ENCODE measurements at regions not wholly inside any gene's neighbourhood (a gene's known extent, or its start where the extent isn't known, plus 50 kb on each side); places are given as distances from the start of the nearest gene placed in this dataset.

- no peak overlapping the region for H3K4me3 ChIP-seq (ENCODE audit: low read depth, low read length)
- no peak for DNase-seq (ENCODE audit: low read depth)
- peak; percentile 47 for TF ChIP-seq CTCF (IDR thresholded peaks at IDR 0.05; ENCODE audit: insufficient read depth, low read depth, low read length)
- H3K27me3 ChIP-seq (ENCODE audit: control insufficient read depth, insufficient read depth, low read length), result no peaks in the 10 kb centered on the region
- ChIA-PET CTCF (interaction anchor here (1.3 to 1.9 kb wide), 3 partner anchors 9 to 129 kb away, joined by 4 to 8 read pairs (median 4); no protein-coding TSS in a partner anchor), POLR2A (no interaction called here)
- H3K36me3 ChIP-seq (ENCODE audit: control insufficient read depth, insufficient read depth, low read length), result no peaks in the 10 kb centered on the region
These were observed 137.7 kb downstream of the PRELID2 start for GRCh38 chr5:145697251-145697990.

GRCh38 chr5:145689235-145689634 is 145.9 kb downstream of the PRELID2 start:
- POLR2A ChIA-PET, result no interaction called here
- Histone ChIP-seq H3K4me3 (ENCODE audit: low read depth, low read length) (no peak overlapping the region), H3K27me3 (ENCODE audit: control insufficient read depth, insufficient read depth, low read length) (no peaks in the 10 kb centered on the region), H3K36me3 (ENCODE audit: control insufficient read depth, insufficient read depth, low read length) (no peaks in the 10 kb centered on the region)
- no peak for TF ChIP-seq CTCF (IDR thresholded peaks at IDR 0.05; ENCODE audit: insufficient read depth, low read depth, low read length)
- CTCF ChIA-PET, result interaction anchor here (1.1 to 1.3 kb wide), 2 partner anchors 9 to 30 kb away, joined by 4 read pairs; no protein-coding TSS in a partner anchor
- DNase-seq (ENCODE audit: low read depth), result no peak

- Histone ChIP-seq H3K4me3 (ENCODE audit: low read depth, low read length) (no peak overlapping the region), H3K27me3 (ENCODE audit: control insufficient read depth, insufficient read depth, low read length) (no peaks in the 10 kb centered on the region), H3K36me3 (ENCODE audit: control insufficient read depth, insufficient read depth, low read length) (no peaks in the 10 kb centered on the region)
- ChIA-PET CTCF (interaction anchor here (1.3 kb wide), 1 partner anchor 10 kb away, joined by 4 read pairs; no protein-coding TSS in a partner anchor), POLR2A (no interaction called here)
- no peak for DNase-seq (ENCODE audit: low read depth)
- TF ChIP-seq CTCF (IDR thresholded peaks at IDR 0.05; ENCODE audit: insufficient read depth, low read depth, low read length), result no peak
These were observed 147.2 kb downstream of the PRELID2 start for GRCh38 chr5:145687943-145688342.

GRCh38 chr5:145685417-145685816 is 149.7 kb downstream of the PRELID2 start:
- H3K27me3 ChIP-seq (ENCODE audit: control insufficient read depth, insufficient read depth, low read length), result no peaks in the 10 kb centered on the region
- no peaks in the 10 kb centered on the region for H3K36me3 ChIP-seq (ENCODE audit: control insufficient read depth, insufficient read depth, low read length)
- DNase-seq (ENCODE audit: low read depth), result no peak
- POLR2A ChIA-PET, result no interaction called here
- H3K4me3 ChIP-seq (ENCODE audit: low read depth, low read length), result no peak overlapping the region
- TF ChIP-seq CTCF (IDR thresholded peaks at IDR 0.05; ENCODE audit: insufficient read depth, low read depth, low read length), result no peak
- CTCF ChIA-PET, result no interaction called here

- ChIA-PET POLR2A (no interaction called here), CTCF (interaction anchor here (0.6 to 2.6 kb wide), 2 partner anchors 9 to 14 kb away, joined by 3 to 8 read pairs; no protein-coding TSS in a partner anchor)
- Histone ChIP-seq H3K36me3 (ENCODE audit: control insufficient read depth, insufficient read depth, low read length) (no peaks in the 10 kb centered on the region), H3K27me3 (ENCODE audit: control insufficient read depth, insufficient read depth, low read length) (no peaks in the 10 kb centered on the region), H3K4me3 (ENCODE audit: low read depth, low read length) (no peak overlapping the region)
- TF ChIP-seq CTCF (IDR thresholded peaks at IDR 0.05; ENCODE audit: insufficient read depth, low read depth, low read length), result no peak
- no peak for DNase-seq (ENCODE audit: low read depth)
These were observed 151.7 kb downstream of the PRELID2 start for GRCh38 chr5:145683431-145683830.
